Hepatocyte (in vitro differentiated cells): ENCODE measurements at regions not wholly inside any gene's neighbourhood (a gene's known extent, or its start where the extent isn't known, plus 50 kb on each side); places are given as distances from the start of the nearest gene placed in this dataset.

Source experiments
- DNase-seq: peaks from one replicate; pipeline ENCODE4 v3.0.0-alpha.2; 2016; ENCODE audit warnings: low spot score
- H2AFZ ChIP-seq: fragments of 200-600 bp; sonication (generic); 2 replicates; pipeline ENCODE4 v1.6.0; 2016; ENCODE audit warnings: antibody characterized with exemption, mild to moderate bottlenecking
- H3K27ac ChIP-seq: fragments of 200-600 bp; sonication (generic); 2 replicates; pipeline ENCODE4 v1.5.1; 2016; ENCODE audit warnings: mild to moderate bottlenecking
- H3K27me3 ChIP-seq: fragments of 200-600 bp; sonication (generic); 2 replicates; pipeline ENCODE4 v1.6.1; 2016
- H3K36me3 ChIP-seq: fragments of 200-600 bp; sonication (generic); replicated peaks from 2 replicates; pipeline ENCODE4 v1.5.1; 2016; ENCODE audit warnings: low read depth; ENCODE audit not compliant: insufficient read depth
- H3K4me1 ChIP-seq: fragments of 200-600 bp; sonication (generic); 2 replicates; pipeline ENCODE4 v1.5.1; 2016; ENCODE audit warnings: mild to moderate bottlenecking, moderate library complexity; ENCODE audit not compliant: insufficient read depth
- H3K4me2 ChIP-seq: fragments of 200-600 bp; sonication (generic); 2 replicates; pipeline ENCODE4 v1.6.0; 2016
- H3K4me3 ChIP-seq: fragments of 200-600 bp; sonication (generic); 2 replicates; pipeline ENCODE4 v1.5.1; 2016; ENCODE audit warnings: mild to moderate bottlenecking
- H3K79me2 ChIP-seq: fragments of 200-600 bp; sonication (generic); 2 replicates; pipeline ENCODE4 v1.6.0; 2017; ENCODE audit warnings: mild to moderate bottlenecking
- H3K9me2 ChIP-seq: fragments of 200-600 bp; sonication (generic); replicated peaks from 2 replicates; pipeline ENCODE4 v1.6.0; 2017; ENCODE audit warnings: mild to moderate bottlenecking; ENCODE audit not compliant: insufficient read depth
- H3K9me3 ChIP-seq: fragments of 200-600 bp; sonication (generic); 2 replicates; pipeline ENCODE4 v1.5.1; 2016; ENCODE audit warnings: low read depth, mild to moderate bottlenecking
- H4K20me1 ChIP-seq: fragments of 200-600 bp; sonication (generic); 2 replicates; pipeline ENCODE4 v1.6.0; 2016; ENCODE audit warnings: mild to moderate bottlenecking; ENCODE audit not compliant: insufficient read depth, poor library complexity, severe bottlenecking
- CTCF ChIP-seq: fragments of 200-600 bp; sonication (generic); IDR thresholded peaks from 2 replicates; pipeline ENCODE4 v1.5.1; 2016; ENCODE audit warnings: antibody characterized with exemption, mild to moderate bottlenecking; ENCODE audit not compliant: poor library complexity
- EZH2 ChIP-seq: fragments of 200-600 bp; sonication (generic); IDR thresholded peaks from 2 replicates; pipeline ENCODE4 v1.6.1; 2016; ENCODE audit warnings: antibody characterized with exemption, mild to moderate bottlenecking, borderline replicate concordance
- EZH2phosphoT487 ChIP-seq: fragments of 200-600 bp; sonication (generic); IDR thresholded peaks from one replicate; pipeline ENCODE4 v1.6.1; 2018; ENCODE audit warnings: antibody characterized with exemption, mild to moderate bottlenecking, low read depth, moderate library complexity; ENCODE audit not compliant: unreplicated experiment, severe bottlenecking
- WGBS: methylation state at CpG from one replicate; pipeline ENCODE4 v1.1.6; 2016; ENCODE audit warnings: low lambda C conversion rate; ENCODE audit errors: missing lambda C conversion rate; 5-methylcytosine and 5-hydroxymethylcytosine counted together

- no peak overlapping the region for H3K4me3 ChIP-seq
- H4K20me1 ChIP-seq: no peaks in the 10 kb centered on the region
- no peak overlapping the region for H2AFZ ChIP-seq
- 91% methylated on average over 14 of the region's 14 CpGs for WGBS
- H3K79me2 ChIP-seq: no peaks in the 10 kb centered on the region
- no peaks in the 10 kb centered on the region for H3K9me2 ChIP-seq
- H3K27me3 ChIP-seq: no peaks in the 10 kb centered on the region
- no peaks in the 10 kb centered on the region for H3K4me1 ChIP-seq
- peak; percentile 43 for DNase-seq
- H3K9me3 ChIP-seq: no peaks in the 10 kb centered on the region
- no peak overlapping the region for H3K27ac ChIP-seq
- TF ChIP-seq EZH2phosphoT487: no peak
- no peak for TF ChIP-seq CTCF
- TF ChIP-seq EZH2: no peak
- H3K4me2 ChIP-seq: no peak overlapping the region
- no peaks in the 10 kb centered on the region for H3K36me3 ChIP-seq
These were observed 93.4 kb upstream of the ENPP6 start for GRCh38 chr4:184310881-184311709.

- H2AFZ ChIP-seq: no peak overlapping the region
These were observed 92.5 kb upstream of the ENPP6 start for GRCh38 chr4:184310171-184310567.

GRCh38 chr4:184309241-184310170, 91.8 kb upstream of the ENPP6 start:
- H3K9me2 ChIP-seq: no peaks in the 10 kb centered on the region
- no peak for DNase-seq
- no peak overlapping the region for H2AFZ ChIP-seq
- H4K20me1 ChIP-seq: no peaks in the 10 kb centered on the region
- no peaks in the 10 kb centered on the region for H3K36me3 ChIP-seq
- H3K27me3 ChIP-seq: no peaks in the 10 kb centered on the region
- H3K27ac ChIP-seq: no peak overlapping the region
- H3K4me2 ChIP-seq: no peak overlapping the region
- H3K79me2 ChIP-seq: no peaks in the 10 kb centered on the region
- H3K4me3 ChIP-seq: no peak overlapping the region
- 94% methylated on average over 11 of the region's 11 CpGs for WGBS
- H3K4me1 ChIP-seq: no peaks in the 10 kb centered on the region
- no peak for TF ChIP-seq EZH2
- TF ChIP-seq CTCF: no peak
- TF ChIP-seq EZH2phosphoT487: no peak
- H3K9me3 ChIP-seq: no peaks in the 10 kb centered on the region

More at GRCh38 chr4:184310171-184310567, 92.5 kb upstream of the ENPP6 start:
- TF ChIP-seq CTCF: no peak
- TF ChIP-seq EZH2phosphoT487: no peak
- no peak overlapping the region for H3K4me2 ChIP-seq
- no peaks in the 10 kb centered on the region for H3K4me1 ChIP-seq
- H3K9me2 ChIP-seq: no peaks in the 10 kb centered on the region
- H3K9me3 ChIP-seq: no peaks in the 10 kb centered on the region
- no peaks in the 10 kb centered on the region for H4K20me1 ChIP-seq
- no peak overlapping the region for H3K4me3 ChIP-seq
- H3K79me2 ChIP-seq: no peaks in the 10 kb centered on the region
- no peak for DNase-seq
- WGBS: 81% methylated on average over 10 of the region's 10 CpGs
- H3K27ac ChIP-seq: no peak overlapping the region
- no peaks in the 10 kb centered on the region for H3K27me3 ChIP-seq
- H3K36me3 ChIP-seq: no peaks in the 10 kb centered on the region
